ENCODE measurements at regions not wholly inside any gene's neighbourhood (a gene's known extent, or its start where the extent isn't known, plus 50 kb on each side); places are given as distances from the start of the nearest gene placed in this dataset.

DNA sequence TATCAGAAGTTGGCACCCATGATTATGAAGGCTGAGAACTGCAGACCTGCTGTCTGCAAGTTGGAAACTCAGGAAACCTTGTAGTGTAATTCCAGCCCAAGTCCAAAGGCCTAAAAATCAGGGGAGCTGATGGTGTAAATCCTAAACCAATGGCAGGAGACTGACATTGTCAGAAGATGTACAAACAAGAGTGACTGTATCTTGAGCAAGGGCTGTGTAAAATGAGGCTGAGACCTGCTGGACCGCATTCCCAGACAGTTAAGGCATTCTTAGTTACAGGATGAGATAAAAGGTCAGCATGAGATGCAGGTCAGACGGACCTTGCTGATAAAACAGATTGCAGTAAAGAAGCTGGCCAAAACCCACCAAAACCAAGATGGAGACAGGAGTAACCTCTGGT is 147.7 kb downstream of the COG6 start:
- peak overlapping the region; percentile 100 for H4K91ac ChIP-seq (ENCODE audit: low read depth, low read length)
- H4K12ac ChIP-seq (ENCODE audit: low read depth, low read length) = no peak overlapping the region
- no peak overlapping the region for H3K4me2 ChIP-seq (ENCODE audit: low read length)
- peaks cover 21% of the 10 kb centered on the region for H3K79me1 ChIP-seq (ENCODE audit: low read length)
- peaks cover 7 to 12% of the 10 kb centered on the region in 2 experiments for H3K4me1 ChIP-seq (ENCODE audit: control insufficient read depth in 1 of 2, insufficient read depth in 2 of 2, low read length in 2 of 2)
- peaks cover 0 to 3% of the 10 kb centered on the region in 2 experiments for H3K36me3 ChIP-seq (ENCODE audit: control insufficient read depth in 1 of 2, insufficient read depth in 2 of 2, low read length in 2 of 2)
- H2AFZ ChIP-seq (ENCODE audit: insufficient read depth, low read length, poor library complexity) = no peak overlapping the region
- H3K18ac ChIP-seq (ENCODE audit: low read length) = no peak overlapping the region
- WGBS (ENCODE audit: extremely low coverage, insufficient coverage, insufficient read length) = no CpG with 5 or more reads among the region's 2 CpGs
- no peak overlapping the region for H4K8ac ChIP-seq (ENCODE audit: low read depth, low read length)
- no peak overlapping the region for H3K23ac ChIP-seq (ENCODE audit: low read length)
- peaks cover 1% of the 10 kb centered on the region for H3K9me3 ChIP-seq (ENCODE audit: insufficient read depth, low read depth, low read length)
- H3K4me3 ChIP-seq (ENCODE audit: low read depth, low read length) = no peak overlapping the region
- peaks cover 5% of the 10 kb centered on the region for H3K79me2 ChIP-seq (ENCODE audit: control insufficient read depth, insufficient read depth, low read length, poor library complexity)
- peak overlapping the region; percentile 98 for H3K27ac ChIP-seq (ENCODE audit: low read depth, low read length)
- H3K27me3 ChIP-seq (ENCODE audit: insufficient read depth, low read length) = no peaks in the 10 kb centered on the region
- no peak overlapping the region for H2AK5ac ChIP-seq (ENCODE audit: low read length)
- H3K14ac ChIP-seq (ENCODE audit: low read length) = no peak overlapping the region
- peak; percentile 95 to 97 for DNase-seq
- H2BK5ac ChIP-seq (ENCODE audit: low read depth, low read length, poor library complexity) = peak overlapping the region; percentile 100
- H3K9ac ChIP-seq (ENCODE audit: low read length) = no peak overlapping the region
- no peak overlapping the region for H3K4ac ChIP-seq (ENCODE audit: low read depth, low read length)
- H2BK120ac ChIP-seq (ENCODE audit: insufficient read depth, low read length, poor library complexity) = peak overlapping the region; percentile 100
- no peak overlapping the region for H2BK12ac ChIP-seq (ENCODE audit: low read length)

DNA sequence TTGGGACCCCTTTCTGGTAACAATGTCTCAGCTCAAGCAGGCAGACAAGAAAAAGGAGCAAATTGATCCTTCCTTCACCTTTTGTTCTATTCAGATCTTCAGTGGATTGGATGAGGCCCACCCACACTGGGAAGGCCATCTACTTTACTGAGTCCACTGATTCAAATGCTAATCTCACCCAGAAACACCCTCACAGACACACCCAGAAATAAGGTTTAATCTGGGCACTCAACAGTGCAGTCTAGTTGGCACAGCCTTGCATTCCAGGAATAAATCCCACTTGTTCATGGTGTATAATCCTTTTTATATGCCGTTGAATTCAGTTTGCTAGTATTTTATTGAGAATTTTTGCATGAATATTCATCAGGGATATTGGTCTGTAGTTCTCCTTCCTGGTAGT is 148.4 kb downstream of the COG6 start:
- peak overlapping the region; percentile 99 for H2AK5ac ChIP-seq (ENCODE audit: low read length)
- H3K4me3 ChIP-seq (ENCODE audit: low read depth, low read length) = no peak overlapping the region
- H3K14ac ChIP-seq (ENCODE audit: low read length) = peak overlapping the region; percentile 98
- no peaks in the 10 kb centered on the region for H3K27me3 ChIP-seq (ENCODE audit: insufficient read depth, low read length)
- no peak overlapping the region for H3K4me2 ChIP-seq (ENCODE audit: low read length)
- no peak for DNase-seq
- peaks cover 7 to 12% of the 10 kb centered on the region in 2 experiments for H3K4me1 ChIP-seq (ENCODE audit: control insufficient read depth in 1 of 2, insufficient read depth in 2 of 2, low read length in 2 of 2)
- H3K18ac ChIP-seq (ENCODE audit: low read length) = peak overlapping the region; percentile 97
- H3K79me1 ChIP-seq (ENCODE audit: low read length) = peaks cover 21% of the 10 kb centered on the region
- H3K79me2 ChIP-seq (ENCODE audit: control insufficient read depth, insufficient read depth, low read length, poor library complexity) = peaks cover 5% of the 10 kb centered on the region
- H3K9ac ChIP-seq (ENCODE audit: low read length) = no peak overlapping the region
- H2BK120ac ChIP-seq (ENCODE audit: insufficient read depth, low read length, poor library complexity) = peak overlapping the region; percentile 100
- H4K8ac ChIP-seq (ENCODE audit: low read depth, low read length) = peak overlapping the region; percentile 96
- peak overlapping the region; percentile 100 for H2BK5ac ChIP-seq (ENCODE audit: low read depth, low read length, poor library complexity)
- H3K36me3 ChIP-seq (ENCODE audit: control insufficient read depth in 1 of 2, insufficient read depth in 2 of 2, low read length in 2 of 2) = peaks cover 0 to 3% of the 10 kb centered on the region in 2 experiments
- peak overlapping the region; percentile 46 for H4K12ac ChIP-seq (ENCODE audit: low read depth, low read length)
- H4K91ac ChIP-seq (ENCODE audit: low read depth, low read length) = peak overlapping the region; percentile 100
- peaks cover 1% of the 10 kb centered on the region for H3K9me3 ChIP-seq (ENCODE audit: insufficient read depth, low read depth, low read length)
- peak overlapping the region; percentile 99 for H3K4ac ChIP-seq (ENCODE audit: low read depth, low read length)
- H3K23ac ChIP-seq (ENCODE audit: low read length) = no peak overlapping the region
- peak overlapping the region; percentile 98 for H3K27ac ChIP-seq (ENCODE audit: low read depth, low read length)
- H2BK12ac ChIP-seq (ENCODE audit: low read length) = peak overlapping the region; percentile 100
- WGBS (ENCODE audit: extremely low coverage, insufficient coverage, insufficient read length) = no CpG with 5 or more reads among the region's 1 CpG
- no peak overlapping the region for H2AFZ ChIP-seq (ENCODE audit: insufficient read depth, low read length, poor library complexity)

DNA sequence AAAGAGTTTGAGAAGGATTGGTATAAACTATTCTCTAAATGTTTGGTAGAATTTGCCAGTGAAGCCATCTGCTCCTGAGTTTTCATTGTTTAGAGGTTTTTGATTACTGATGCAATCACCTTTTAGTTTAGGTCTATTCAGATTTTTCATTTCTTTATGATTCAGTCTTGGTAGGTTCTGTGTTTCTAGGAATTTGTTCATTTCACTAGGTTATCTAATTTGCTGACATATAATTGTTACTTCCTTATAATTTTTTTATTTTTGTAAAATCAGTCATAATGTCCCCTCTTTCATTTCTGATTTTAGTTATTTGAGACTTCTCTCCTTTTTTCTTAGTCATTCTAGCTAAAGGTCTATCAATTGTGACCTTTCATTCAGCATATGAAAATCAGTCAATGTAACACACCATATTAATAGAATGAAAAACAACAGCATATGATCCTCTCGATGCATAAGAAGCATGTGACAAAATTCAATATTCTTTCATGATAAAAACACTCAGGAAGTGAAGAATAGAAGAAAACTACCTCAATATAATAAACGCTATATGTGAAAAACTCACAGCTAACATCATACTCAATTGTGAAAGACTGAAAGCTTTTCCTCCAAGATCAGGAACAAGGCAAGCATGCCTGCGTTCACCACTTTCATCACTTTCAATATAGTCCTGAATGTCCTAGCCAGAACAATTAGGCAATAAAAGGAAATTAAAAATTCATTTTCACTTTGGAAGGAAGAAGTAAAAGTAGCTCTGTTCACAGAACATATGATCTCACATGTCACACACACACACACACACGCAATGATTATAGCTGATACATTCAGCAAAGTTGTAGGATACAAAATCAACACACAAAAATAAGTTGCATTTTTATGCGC is 149.1 kb downstream of the COG6 start:
- Histone ChIP-seq H3K4me3 (ENCODE audit: low read depth, low read length) (no peak overlapping the region), H2BK120ac (ENCODE audit: insufficient read depth, low read length, poor library complexity) (no peak overlapping the region), H3K79me2 (ENCODE audit: control insufficient read depth, insufficient read depth, low read length, poor library complexity) (peaks cover 5% of the 10 kb centered on the region), H2BK12ac (ENCODE audit: low read length) (no peak overlapping the region), H4K91ac (ENCODE audit: low read depth, low read length) (no peak overlapping the region), H3K9ac (ENCODE audit: low read length) (no peak overlapping the region), H3K27me3 (ENCODE audit: insufficient read depth, low read length) (no peaks in the 10 kb centered on the region), H4K8ac (ENCODE audit: low read depth, low read length) (no peak overlapping the region), H3K36me3 (ENCODE audit: control insufficient read depth in 1 of 2, insufficient read depth in 2 of 2, low read length in 2 of 2) (peaks cover 0 to 3% of the 10 kb centered on the region in 2 experiments), H4K12ac (ENCODE audit: low read depth, low read length) (no peak overlapping the region), H3K23ac (ENCODE audit: low read length) (no peak overlapping the region), H2AFZ (ENCODE audit: insufficient read depth, low read length, poor library complexity) (no peak overlapping the region), H3K4ac (ENCODE audit: low read depth, low read length) (no peak overlapping the region), H3K9me3 (ENCODE audit: insufficient read depth, low read depth, low read length) (peaks cover 1% of the 10 kb centered on the region), H2BK5ac (ENCODE audit: low read depth, low read length, poor library complexity) (no peak overlapping the region), H3K4me1 (ENCODE audit: control insufficient read depth in 1 of 2, insufficient read depth in 2 of 2, low read length in 2 of 2) (peaks cover 7 to 12% of the 10 kb centered on the region in 2 experiments), H3K18ac (ENCODE audit: low read length) (no peak overlapping the region), H2AK5ac (ENCODE audit: low read length) (no peak overlapping the region), H3K79me1 (ENCODE audit: low read length) (peaks cover 21% of the 10 kb centered on the region), H3K4me2 (ENCODE audit: low read length) (no peak overlapping the region), H3K14ac (ENCODE audit: low read length) (no peak overlapping the region), H3K27ac (ENCODE audit: low read depth, low read length) (no peak overlapping the region)
- WGBS (ENCODE audit: extremely low coverage, insufficient coverage, insufficient read length) = no CpG with 5 or more reads among the region's 5 CpGs
- no peak for DNase-seq

DNA sequence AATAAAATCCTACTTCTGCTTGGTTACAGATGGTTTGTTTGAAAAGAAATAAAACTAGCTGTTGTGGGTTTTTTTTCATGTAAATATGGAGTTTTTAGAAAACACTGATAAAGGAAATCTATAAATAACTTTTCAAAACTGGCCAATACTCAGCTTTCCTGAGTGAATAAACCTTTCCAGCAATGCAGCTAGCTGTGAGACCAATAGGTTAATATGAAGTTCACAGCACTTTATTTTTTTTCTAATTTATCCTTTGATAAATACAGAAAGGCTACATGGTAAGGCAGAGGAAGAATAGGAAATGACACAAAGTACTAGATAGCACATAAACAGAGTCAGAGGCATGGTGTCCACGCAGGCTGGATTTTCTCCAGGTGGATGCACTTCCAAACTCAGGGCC is 154.0 kb downstream of the COG6 start:
- no peak for DNase-seq
- Histone ChIP-seq H3K9ac (ENCODE audit: low read length) (no peak overlapping the region), H2AFZ (ENCODE audit: insufficient read depth, low read length, poor library complexity) (no peak overlapping the region), H2BK120ac (ENCODE audit: insufficient read depth, low read length, poor library complexity) (peak overlapping the region; percentile 48), H3K4me3 (ENCODE audit: low read depth, low read length) (no peak overlapping the region), H3K18ac (ENCODE audit: low read length) (no peak overlapping the region), H3K9me3 (ENCODE audit: insufficient read depth, low read depth, low read length) (no peaks in the 10 kb centered on the region), H3K14ac (ENCODE audit: low read length) (no peak overlapping the region), H4K91ac (ENCODE audit: low read depth, low read length) (peak overlapping the region; percentile 21), H4K12ac (ENCODE audit: low read depth, low read length) (no peak overlapping the region), H2BK12ac (ENCODE audit: low read length) (peak overlapping the region; percentile 85), H2AK5ac (ENCODE audit: low read length) (peak overlapping the region; percentile 49), H3K79me1 (ENCODE audit: low read length) (peaks cover 2% of the 10 kb centered on the region), H3K23ac (ENCODE audit: low read length) (no peak overlapping the region), H3K27ac (ENCODE audit: low read depth, low read length) (no peak overlapping the region), H3K4ac (ENCODE audit: low read depth, low read length) (no peak overlapping the region), H3K4me2 (ENCODE audit: low read length) (no peak overlapping the region), H4K8ac (ENCODE audit: low read depth, low read length) (no peak overlapping the region), H3K36me3 (ENCODE audit: control insufficient read depth in 1 of 2, insufficient read depth in 2 of 2, low read length in 2 of 2) (no peaks in the 10 kb centered on the region), H2BK5ac (ENCODE audit: low read depth, low read length, poor library complexity) (no peak overlapping the region), H3K4me1 (ENCODE audit: control insufficient read depth in 1 of 2, insufficient read depth in 2 of 2, low read length in 2 of 2) (peaks cover 0 to 3% of the 10 kb centered on the region in 2 experiments), H3K79me2 (ENCODE audit: control insufficient read depth, insufficient read depth, low read length, poor library complexity) (no peaks in the 10 kb centered on the region), H3K27me3 (ENCODE audit: insufficient read depth, low read length) (no peaks in the 10 kb centered on the region)
- WGBS (ENCODE audit: extremely low coverage, insufficient coverage, insufficient read length) = no CpG with 5 or more reads among the region's 1 CpG

All from trophoblast cell (in vitro differentiated cells and primary cell).